ENCODE measurements at regions not wholly inside any gene's neighbourhood (a gene's known extent, or its start where the extent isn't known, plus 50 kb on each side); places are given as distances from the start of the nearest gene placed in this dataset.

GRCh38 chr2:6645672-6646071 lies 220.0 kb downstream of the CMPK2 start:
- Mint-ChIP-seq H3K4me3 (no peak overlapping the region), H3K9me3 (peaks cover 84% of the 10 kb centered on the region), H3K27ac (no peak overlapping the region), H3K36me3 (peaks cover 82% of the 10 kb centered on the region), H3K4me1 (no peaks in the 10 kb centered on the region), H3K27me3 (ENCODE audit: low read depth) (peaks cover 3% of the 10 kb centered on the region; the same call in 1 of the 2 replicates)
- DNase-seq (ENCODE audit: low spot score) (no peak), ATAC-seq (no peak)
- TF ChIP-seq NR3C1 (CRISPR knock-in tag; conservative IDR thresholded peaks at IDR 0.05; ENCODE audit: low read depth): no peak
- TF ChIP-seq MXD4 (CRISPR knock-in tag; IDR thresholded peaks at IDR 0.05; ENCODE audit: borderline replicate concordance): no peak
- no peak for TF ChIP-seq ZNF423 (CRISPR knock-in tag; IDR thresholded peaks at IDR 0.05)
- no peak for TF ChIP-seq ELF4 (CRISPR knock-in tag; IDR thresholded peaks at IDR 0.05; ENCODE audit: low read depth)
- TF ChIP-seq, protein P1, sequence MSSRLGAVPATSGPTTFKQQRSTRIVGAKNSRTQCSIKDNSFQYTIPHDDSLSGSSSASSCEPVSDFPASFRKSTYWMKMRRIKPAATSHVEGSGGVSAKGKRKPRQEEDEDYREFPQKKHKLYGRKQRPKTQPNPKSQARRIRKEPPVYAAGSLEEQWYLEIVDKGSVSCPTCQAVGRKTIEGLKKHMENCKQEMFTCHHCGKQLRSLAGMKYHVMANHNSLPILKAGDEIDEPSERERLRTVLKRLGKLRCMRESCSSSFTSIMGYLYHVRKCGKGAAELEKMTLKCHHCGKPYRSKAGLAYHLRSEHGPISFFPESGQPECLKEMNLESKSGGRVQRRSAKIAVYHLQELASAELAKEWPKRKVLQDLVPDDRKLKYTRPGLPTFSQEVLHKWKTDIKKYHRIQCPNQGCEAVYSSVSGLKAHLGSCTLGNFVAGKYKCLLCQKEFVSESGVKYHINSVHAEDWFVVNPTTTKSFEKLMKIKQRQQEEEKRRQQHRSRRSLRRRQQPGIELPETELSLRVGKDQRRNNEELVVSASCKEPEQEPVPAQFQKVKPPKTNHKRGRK (CRISPR knock-in tag; IDR thresholded peaks at IDR 0.05; ENCODE audit: borderline replicate concordance): no peak
- TF ChIP-seq, protein P2, sequence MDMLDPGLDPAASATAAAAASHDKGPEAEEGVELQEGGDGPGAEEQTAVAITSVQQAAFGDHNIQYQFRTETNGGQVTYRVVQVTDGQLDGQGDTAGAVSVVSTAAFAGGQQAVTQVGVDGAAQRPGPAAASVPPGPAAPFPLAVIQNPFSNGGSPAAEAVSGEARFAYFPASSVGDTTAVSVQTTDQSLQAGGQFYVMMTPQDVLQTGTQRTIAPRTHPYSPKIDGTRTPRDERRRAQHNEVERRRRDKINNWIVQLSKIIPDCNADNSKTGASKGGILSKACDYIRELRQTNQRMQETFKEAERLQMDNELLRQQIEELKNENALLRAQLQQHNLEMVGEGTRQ (CRISPR knock-in tag; IDR thresholded peaks at IDR 0.05): no peak
- no peak for TF ChIP-seq IRF2 (CRISPR knock-in tag; IDR thresholded peaks at IDR 0.05; ENCODE audit: borderline replicate concordance, low read depth)
- TF ChIP-seq ZNF317 (CRISPR knock-in tag; IDR thresholded peaks at IDR 0.05; ENCODE audit: borderline replicate concordance, low read depth): no peak
- TF ChIP-seq MYBL2 (CRISPR knock-in tag; IDR thresholded peaks at IDR 0.05): no peak
- TF ChIP-seq TEAD4 (CRISPR knock-in tag; IDR thresholded peaks at IDR 0.05): no peak
- TF ChIP-seq, protein P3, sequence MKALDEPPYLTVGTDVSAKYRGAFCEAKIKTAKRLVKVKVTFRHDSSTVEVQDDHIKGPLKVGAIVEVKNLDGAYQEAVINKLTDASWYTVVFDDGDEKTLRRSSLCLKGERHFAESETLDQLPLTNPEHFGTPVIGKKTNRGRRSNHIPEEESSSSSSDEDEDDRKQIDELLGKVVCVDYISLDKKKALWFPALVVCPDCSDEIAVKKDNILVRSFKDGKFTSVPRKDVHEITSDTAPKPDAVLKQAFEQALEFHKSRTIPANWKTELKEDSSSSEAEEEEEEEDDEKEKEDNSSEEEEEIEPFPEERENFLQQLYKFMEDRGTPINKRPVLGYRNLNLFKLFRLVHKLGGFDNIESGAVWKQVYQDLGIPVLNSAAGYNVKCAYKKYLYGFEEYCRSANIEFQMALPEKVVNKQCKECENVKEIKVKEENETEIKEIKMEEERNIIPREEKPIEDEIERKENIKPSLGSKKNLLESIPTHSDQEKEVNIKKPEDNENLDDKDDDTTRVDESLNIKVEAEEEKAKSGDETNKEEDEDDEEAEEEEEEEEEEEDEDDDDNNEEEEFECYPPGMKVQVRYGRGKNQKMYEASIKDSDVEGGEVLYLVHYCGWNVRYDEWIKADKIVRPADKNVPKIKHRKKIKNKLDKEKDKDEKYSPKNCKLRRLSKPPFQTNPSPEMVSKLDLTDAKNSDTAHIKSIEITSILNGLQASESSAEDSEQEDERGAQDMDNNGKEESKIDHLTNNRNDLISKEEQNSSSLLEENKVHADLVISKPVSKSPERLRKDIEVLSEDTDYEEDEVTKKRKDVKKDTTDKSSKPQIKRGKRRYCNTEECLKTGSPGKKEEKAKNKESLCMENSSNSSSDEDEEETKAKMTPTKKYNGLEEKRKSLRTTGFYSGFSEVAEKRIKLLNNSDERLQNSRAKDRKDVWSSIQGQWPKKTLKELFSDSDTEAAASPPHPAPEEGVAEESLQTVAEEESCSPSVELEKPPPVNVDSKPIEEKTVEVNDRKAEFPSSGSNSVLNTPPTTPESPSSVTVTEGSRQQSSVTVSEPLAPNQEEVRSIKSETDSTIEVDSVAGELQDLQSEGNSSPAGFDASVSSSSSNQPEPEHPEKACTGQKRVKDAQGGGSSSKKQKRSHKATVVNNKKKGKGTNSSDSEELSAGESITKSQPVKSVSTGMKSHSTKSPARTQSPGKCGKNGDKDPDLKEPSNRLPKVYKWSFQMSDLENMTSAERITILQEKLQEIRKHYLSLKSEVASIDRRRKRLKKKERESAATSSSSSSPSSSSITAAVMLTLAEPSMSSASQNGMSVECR (CRISPR knock-in tag; IDR thresholded peaks at IDR 0.05; ENCODE audit: borderline replicate concordance): no peak
- ChIA-PET CTCF (no interaction called here), POLR2A (no interaction called here)

GRCh38 chr2:6647046-6647445 lies 218.7 kb downstream of the CMPK2 start:
- no peak for DNase-seq (ENCODE audit: low spot score)
- Mint-ChIP-seq H3K4me1 (no peaks in the 10 kb centered on the region), H3K9me3 (peaks cover 85% of the 10 kb centered on the region), H3K27me3 (ENCODE audit: low read depth) (peaks cover 3% of the 10 kb centered on the region; the same call in 1 of the 2 replicates), H3K4me3 (no peak overlapping the region), H3K36me3 (peaks cover 85% of the 10 kb centered on the region), H3K27ac (no peak overlapping the region)
- POLR2A ChIA-PET: no interaction called here
- no peak for ATAC-seq
- CTCF ChIA-PET: no interaction called here
- no peak for TF ChIP-seq TEAD1 (CRISPR knock-in tag; IDR thresholded peaks at IDR 0.05)
- TF ChIP-seq ATF2 (CRISPR knock-in tag; IDR thresholded peaks at IDR 0.05; ENCODE audit: borderline replicate concordance, low read depth): no peak
- TF ChIP-seq, protein P4, sequence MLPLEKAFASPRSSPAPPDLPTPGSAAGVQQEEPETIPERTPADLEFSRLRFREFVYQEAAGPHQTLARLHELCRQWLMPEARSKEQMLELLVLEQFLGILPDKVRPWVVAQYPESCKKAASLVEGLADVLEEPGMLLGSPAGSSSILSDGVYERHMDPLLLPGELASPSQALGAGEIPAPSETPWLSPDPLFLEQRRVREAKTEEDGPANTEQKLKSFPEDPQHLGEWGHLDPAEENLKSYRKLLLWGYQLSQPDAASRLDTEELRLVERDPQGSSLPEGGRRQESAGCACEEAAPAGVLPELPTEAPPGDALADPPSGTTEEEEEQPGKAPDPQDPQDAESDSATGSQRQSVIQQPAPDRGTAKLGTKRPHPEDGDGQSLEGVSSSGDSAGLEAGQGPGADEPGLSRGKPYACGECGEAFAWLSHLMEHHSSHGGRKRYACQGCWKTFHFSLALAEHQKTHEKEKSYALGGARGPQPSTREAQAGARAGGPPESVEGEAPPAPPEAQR (CRISPR knock-in tag; IDR thresholded peaks at IDR 0.05): no peak
- no peak for TF ChIP-seq OVOL2 (CRISPR knock-in tag; IDR thresholded peaks at IDR 0.05; ENCODE audit: borderline replicate concordance)
- TF ChIP-seq ETV6 (CRISPR knock-in tag; IDR thresholded peaks at IDR 0.05): no peak
- TF ChIP-seq, protein P5, sequence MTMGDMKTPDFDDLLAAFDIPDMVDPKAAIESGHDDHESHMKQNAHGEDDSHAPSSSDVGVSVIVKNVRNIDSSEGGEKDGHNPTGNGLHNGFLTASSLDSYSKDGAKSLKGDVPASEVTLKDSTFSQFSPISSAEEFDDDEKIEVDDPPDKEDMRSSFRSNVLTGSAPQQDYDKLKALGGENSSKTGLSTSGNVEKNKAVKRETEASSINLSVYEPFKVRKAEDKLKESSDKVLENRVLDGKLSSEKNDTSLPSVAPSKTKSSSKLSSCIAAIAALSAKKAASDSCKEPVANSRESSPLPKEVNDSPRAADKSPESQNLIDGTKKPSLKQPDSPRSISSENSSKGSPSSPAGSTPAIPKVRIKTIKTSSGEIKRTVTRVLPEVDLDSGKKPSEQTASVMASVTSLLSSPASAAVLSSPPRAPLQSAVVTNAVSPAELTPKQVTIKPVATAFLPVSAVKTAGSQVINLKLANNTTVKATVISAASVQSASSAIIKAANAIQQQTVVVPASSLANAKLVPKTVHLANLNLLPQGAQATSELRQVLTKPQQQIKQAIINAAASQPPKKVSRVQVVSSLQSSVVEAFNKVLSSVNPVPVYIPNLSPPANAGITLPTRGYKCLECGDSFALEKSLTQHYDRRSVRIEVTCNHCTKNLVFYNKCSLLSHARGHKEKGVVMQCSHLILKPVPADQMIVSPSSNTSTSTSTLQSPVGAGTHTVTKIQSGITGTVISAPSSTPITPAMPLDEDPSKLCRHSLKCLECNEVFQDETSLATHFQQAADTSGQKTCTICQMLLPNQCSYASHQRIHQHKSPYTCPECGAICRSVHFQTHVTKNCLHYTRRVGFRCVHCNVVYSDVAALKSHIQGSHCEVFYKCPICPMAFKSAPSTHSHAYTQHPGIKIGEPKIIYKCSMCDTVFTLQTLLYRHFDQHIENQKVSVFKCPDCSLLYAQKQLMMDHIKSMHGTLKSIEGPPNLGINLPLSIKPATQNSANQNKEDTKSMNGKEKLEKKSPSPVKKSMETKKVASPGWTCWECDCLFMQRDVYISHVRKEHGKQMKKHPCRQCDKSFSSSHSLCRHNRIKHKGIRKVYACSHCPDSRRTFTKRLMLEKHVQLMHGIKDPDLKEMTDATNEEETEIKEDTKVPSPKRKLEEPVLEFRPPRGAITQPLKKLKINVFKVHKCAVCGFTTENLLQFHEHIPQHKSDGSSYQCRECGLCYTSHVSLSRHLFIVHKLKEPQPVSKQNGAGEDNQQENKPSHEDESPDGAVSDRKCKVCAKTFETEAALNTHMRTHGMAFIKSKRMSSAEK (CRISPR knock-in tag; IDR thresholded peaks at IDR 0.05; ENCODE audit: borderline replicate concordance): no peak
- no peak for TF ChIP-seq TCF7 (CRISPR knock-in tag; IDR thresholded peaks at IDR 0.05; ENCODE audit: low read depth)
- no peak for TF ChIP-seq NR1H2 (CRISPR knock-in tag; IDR thresholded peaks at IDR 0.05)
- no peak for TF ChIP-seq NR3C1 (CRISPR knock-in tag; conservative IDR thresholded peaks at IDR 0.05; ENCODE audit: low read depth)

All from WTC11 (cell line).